Inferior parietal cortex (tissue), 1 donor: ENCODE measurements at regions not wholly inside any gene's neighbourhood (a gene's known extent, or its start where the extent isn't known, plus 50 kb on each side); places are given as distances from the start of the nearest gene placed in this dataset.

Experiments used
- DNase-seq: peaks from one replicate; pipeline ENCODE4 v3.0.0-alpha.2; 2016; ENCODE audit errors: extremely low spot score

- DNase-seq: no peak
These were observed 129.4 kb upstream of the ACO1 start for GRCh38 chr9:32255026-32255425.

GRCh38 chr9:32258482-32258881 lies 126.0 kb upstream of the ACO1 start:
- DNase-seq: no peak

GRCh38 chr9:32260151-32260862 lies 124.1 kb upstream of the ACO1 start:
- DNase-seq: no peak

- DNase-seq: no peak
These were observed 120.1 kb upstream of the ACO1 start for GRCh38 chr9:32264170-32264864.

- no peak for DNase-seq
These were observed 119.4 kb upstream of the ACO1 start for GRCh38 chr9:32265037-32265436.

- DNase-seq: no peak
These were observed 105.5 kb upstream of the ACO1 start for GRCh38 chr9:32278991-32279390.

- no peak for DNase-seq
These were observed 94.7 kb upstream of the ACO1 start for GRCh38 chr9:32289756-32290155.

- DNase-seq: no peak
These were observed 93.1 kb upstream of the ACO1 start for GRCh38 chr9:32291370-32291769.

GRCh38 chr9:32292611-32293010 lies 91.8 kb upstream of the ACO1 start:
- no peak for DNase-seq

- no peak for DNase-seq
These were observed 91.4 kb upstream of the ACO1 start for GRCh38 chr9:32293091-32293490.

GRCh38 chr9:32294106-32294505 lies 90.3 kb upstream of the ACO1 start:
- DNase-seq: no peak

GRCh38 chr9:32300373-32300772 lies 84.1 kb upstream of the ACO1 start:
- DNase-seq: no peak

- DNase-seq: no peak
These were observed 79.9 kb upstream of the ACO1 start for GRCh38 chr9:32304495-32304894.

- DNase-seq: no peak
These were observed 78.4 kb upstream of the ACO1 start for GRCh38 chr9:32306006-32306405.

GRCh38 chr9:32319312-32319929 lies 65.0 kb upstream of the ACO1 start:
- no peak for DNase-seq

GRCh38 chr9:32322622-32323021 lies 61.8 kb upstream of the ACO1 start:
- no peak for DNase-seq

- no peak for DNase-seq
These were observed 58.3 kb upstream of the ACO1 start for GRCh38 chr9:32326146-32326545.

- DNase-seq: no peak
These were observed 53.2 kb upstream of the ACO1 start for GRCh38 chr9:32331240-32331639.

GRCh38 chr9:32334112-32334511 lies 50.3 kb upstream of the ACO1 start:
- no peak for DNase-seq
